ENCODE measurements at regions not wholly inside any gene's neighbourhood (a gene's known extent, or its start where the extent isn't known, plus 50 kb on each side); places are given as distances from the start of the nearest gene placed in this dataset.

DNA sequence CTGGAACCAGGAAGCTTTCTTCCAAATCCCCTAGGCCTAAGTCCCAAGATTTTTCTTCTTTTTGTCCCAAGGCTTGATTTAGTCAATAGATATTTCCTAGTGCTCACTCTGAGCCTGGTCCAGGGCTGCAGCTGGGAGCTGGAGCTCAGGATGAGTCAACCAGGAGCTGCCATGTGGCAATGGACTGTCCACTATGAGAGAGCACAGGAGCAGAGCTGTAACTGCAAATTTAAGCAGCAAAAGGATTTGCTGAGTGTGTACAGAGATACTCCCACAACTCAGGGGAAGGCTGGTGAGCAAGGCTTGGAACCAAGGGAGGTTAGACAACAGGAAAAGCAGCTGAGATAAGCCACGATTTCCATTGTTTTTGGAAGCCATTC is 92.1 kb upstream of the CXCL12 start:
- H3K4me3 ChIP-seq (replicated peaks in 1 of 3; ENCODE audit: low read depth in 2 of 3, low read length in 3 of 3): no peak overlapping the region
- no peaks in the 10 kb centered on the region for H3K27me3 ChIP-seq (ENCODE audit: control insufficient read depth in 2 of 2, insufficient read depth in 2 of 2, low read length in 2 of 2)
- H3K36me3 ChIP-seq (replicated peaks in 1 of 2; ENCODE audit: control insufficient read depth in 1 of 2, insufficient read depth in 2 of 2, low read length in 2 of 2): no peaks in the 10 kb centered on the region
- Mint-ChIP-seq H3K4me3 (no peak overlapping the region), H3K27ac (no peak overlapping the region), H3K9me3 (peaks cover 0 to 9% (median 2%) of the 10 kb centered on the region in 7 donors), H3K27me3 (ENCODE audit: low read depth in 3 of 3) (peaks cover 4 to 8% (median 6%) of the 10 kb centered on the region in 3 donors), H3K36me3 (no peaks in the 10 kb centered on the region), H3K4me1 (peaks cover 19% of the 10 kb centered on the region)
- H3K9me3 ChIP-seq (replicated peaks in 1 of 2; ENCODE audit: control insufficient read depth in 1 of 2, insufficient read depth in 1 of 2, low read length in 2 of 2): no peaks in the 10 kb centered on the region
- TF ChIP-seq, protein P1, sequence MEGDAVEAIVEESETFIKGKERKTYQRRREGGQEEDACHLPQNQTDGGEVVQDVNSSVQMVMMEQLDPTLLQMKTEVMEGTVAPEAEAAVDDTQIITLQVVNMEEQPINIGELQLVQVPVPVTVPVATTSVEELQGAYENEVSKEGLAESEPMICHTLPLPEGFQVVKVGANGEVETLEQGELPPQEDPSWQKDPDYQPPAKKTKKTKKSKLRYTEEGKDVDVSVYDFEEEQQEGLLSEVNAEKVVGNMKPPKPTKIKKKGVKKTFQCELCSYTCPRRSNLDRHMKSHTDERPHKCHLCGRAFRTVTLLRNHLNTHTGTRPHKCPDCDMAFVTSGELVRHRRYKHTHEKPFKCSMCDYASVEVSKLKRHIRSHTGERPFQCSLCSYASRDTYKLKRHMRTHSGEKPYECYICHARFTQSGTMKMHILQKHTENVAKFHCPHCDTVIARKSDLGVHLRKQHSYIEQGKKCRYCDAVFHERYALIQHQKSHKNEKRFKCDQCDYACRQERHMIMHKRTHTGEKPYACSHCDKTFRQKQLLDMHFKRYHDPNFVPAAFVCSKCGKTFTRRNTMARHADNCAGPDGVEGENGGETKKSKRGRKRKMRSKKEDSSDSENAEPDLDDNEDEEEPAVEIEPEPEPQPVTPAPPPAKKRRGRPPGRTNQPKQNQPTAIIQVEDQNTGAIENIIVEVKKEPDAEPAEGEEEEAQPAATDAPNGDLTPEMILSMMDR (IDR thresholded peaks at IDR 0.05): no peak
- H3K4me1 ChIP-seq (ENCODE audit: control insufficient read depth in 1 of 2, insufficient read depth in 2 of 2, low read length in 2 of 2): peaks cover 19% of the 10 kb centered on the region in 2 donors
- no peak overlapping the region for H2AFZ ChIP-seq (ENCODE audit: insufficient read depth, low read depth, low read length, poor library complexity, severe bottlenecking)
- no peaks in the 10 kb centered on the region for H4K20me1 ChIP-seq (ENCODE audit: insufficient read depth, low read length)
- WGBS (ENCODE audit: insufficient coverage): 50% methylated on average over 1 of the region's 1 CpG
- H3K79me2 ChIP-seq (ENCODE audit: insufficient read depth, low read length): no peaks in the 10 kb centered on the region
- intact Hi-C loops (cut with micrococcal nuclease): no loop called here
- no peak for DNase-seq
- H3K27ac ChIP-seq (ENCODE audit: low read depth in 1 of 2, low read length in 2 of 2): no peak overlapping the region
- H3K4me2 ChIP-seq (replicated peaks; ENCODE audit: extremely low read depth, low read length, poor library complexity, severe bottlenecking): no peak overlapping the region
- no peak overlapping the region for H3K9ac ChIP-seq (ENCODE audit: insufficient read depth, low read length, poor library complexity, severe bottlenecking)

DNA sequence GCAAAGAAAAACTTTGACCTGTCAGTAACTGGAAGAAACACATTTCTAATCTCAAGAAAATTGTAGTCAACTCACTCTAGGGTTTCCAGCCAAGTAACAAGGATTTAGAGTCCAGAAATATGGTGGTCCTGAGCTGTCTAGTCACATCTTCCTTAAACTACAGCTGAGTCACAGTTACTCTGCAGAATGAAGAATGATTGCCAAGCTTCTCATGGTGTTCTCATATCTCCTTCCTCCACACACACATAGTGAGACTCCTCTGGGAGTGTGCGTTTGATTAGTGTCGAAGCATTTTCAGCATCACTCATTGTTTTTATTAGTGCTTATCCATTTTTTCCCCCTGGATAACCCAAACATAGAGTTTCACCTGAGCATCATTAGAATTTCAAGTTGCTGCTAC is 93.1 kb upstream of the CXCL12 start:
- Histone ChIP-seq H3K27me3 (ENCODE audit: control insufficient read depth in 2 of 2, insufficient read depth in 2 of 2, low read length in 2 of 2) (no peaks in the 10 kb centered on the region), H3K9me3 (replicated peaks in 1 of 2; ENCODE audit: control insufficient read depth in 1 of 2, insufficient read depth in 1 of 2, low read length in 2 of 2) (no peaks in the 10 kb centered on the region), H3K79me2 (ENCODE audit: insufficient read depth, low read length) (no peaks in the 10 kb centered on the region), H3K4me2 (replicated peaks; ENCODE audit: extremely low read depth, low read length, poor library complexity, severe bottlenecking) (no peak overlapping the region), H3K4me1 (ENCODE audit: control insufficient read depth in 1 of 2, insufficient read depth in 2 of 2, low read length in 2 of 2) (peaks cover 19% of the 10 kb centered on the region in 2 donors), H4K20me1 (ENCODE audit: insufficient read depth, low read length) (no peaks in the 10 kb centered on the region), H3K27ac (ENCODE audit: low read depth in 1 of 2, low read length in 2 of 2) (no peak overlapping the region), H3K36me3 (replicated peaks in 1 of 2; ENCODE audit: control insufficient read depth in 1 of 2, insufficient read depth in 2 of 2, low read length in 2 of 2) (no peaks in the 10 kb centered on the region), H3K4me3 (replicated peaks in 1 of 3; ENCODE audit: low read depth in 2 of 3, low read length in 3 of 3) (no peak overlapping the region), H2AFZ (ENCODE audit: insufficient read depth, low read depth, low read length, poor library complexity, severe bottlenecking) (no peak overlapping the region), H3K9ac (ENCODE audit: insufficient read depth, low read length, poor library complexity, severe bottlenecking) (no peak overlapping the region)
- Mint-ChIP-seq H3K27ac (no peak overlapping the region), H3K4me3 (no peak overlapping the region), H3K9me3 (peaks cover 0 to 9% (median 2%) of the 10 kb centered on the region in 7 donors), H3K4me1 (peaks cover 19% of the 10 kb centered on the region), H3K36me3 (no peaks in the 10 kb centered on the region), H3K27me3 (ENCODE audit: low read depth in 3 of 3) (peaks cover 4 to 8% (median 6%) of the 10 kb centered on the region in 3 donors)
- TF ChIP-seq, protein P1 (IDR thresholded peaks at IDR 0.05): no peak
- intact Hi-C loops (cut with micrococcal nuclease): no loop called here
- no peak for DNase-seq
- WGBS (ENCODE audit: insufficient coverage): 39% methylated on average over 2 of the region's 2 CpGs

All from CD14-positive monocyte (primary cell).